Mesenchymal stem cell (in vitro differentiated cells and primary cell): ENCODE measurements at regions not wholly inside any gene's neighbourhood (a gene's known extent, or its start where the extent isn't known, plus 50 kb on each side); places are given as distances from the start of the nearest gene placed in this dataset.

Experiments
- DNase-seq: peaks from one replicate; pipeline ENCODE4 v3.0.0-alpha.2; 2013
- H2AFZ ChIP-seq: one replicate; pipeline ENCODE4 v1.6.1; 2013; ENCODE audit warnings: low read depth, mild to moderate bottlenecking, control low read depth, inconsistent platforms, low read length, moderate library complexity
- H2AK5ac ChIP-seq: 2 replicates; pipeline ENCODE4 v1.6.1; 2013; ENCODE audit warnings: low read length, moderate library complexity, mild to moderate bottlenecking, inconsistent platforms; ENCODE audit not compliant: severe bottlenecking
- H2BK120ac ChIP-seq: one replicate; pipeline ENCODE4 v1.6.1; 2013; ENCODE audit warnings: low read depth, mild to moderate bottlenecking, inconsistent platforms, low read length, moderate library complexity
- H2BK12ac ChIP-seq, 2 experiments: one replicate each; pipeline ENCODE4 v1.6.1; 2013; ENCODE audit warnings: inconsistent platforms in 2 of 2, low read length in 2 of 2, mild to moderate bottlenecking in 2 of 2, moderate library complexity in 2 of 2, control low read depth in 1 of 2
- H2BK15ac ChIP-seq: one replicate; pipeline ENCODE4 v1.6.1; 2013; ENCODE audit warnings: mild to moderate bottlenecking, low read depth, inconsistent platforms; ENCODE audit not compliant: poor library complexity, severe bottlenecking
- H2BK5ac ChIP-seq: 2 replicates; pipeline ENCODE4 v1.6.1; 2013; ENCODE audit warnings: low read depth, mild to moderate bottlenecking, low read length, control low read depth, inconsistent platforms; ENCODE audit not compliant: poor library complexity, severe bottlenecking
- H3K14ac ChIP-seq, 2 experiments: one replicate each; pipeline ENCODE4 v1.6.1; 2013; ENCODE audit warnings: inconsistent platforms in 2 of 2, low read length in 2 of 2, control low read depth in 1 of 2, mild to moderate bottlenecking in 1 of 2, moderate library complexity in 1 of 2
- H3K18ac ChIP-seq, 2 experiments: one replicate each; pipeline ENCODE4 v1.6.1; 2013; ENCODE audit warnings: inconsistent platforms in 2 of 2, low read length in 2 of 2, control low read depth in 1 of 2, low read depth in 1 of 2, mild to moderate bottlenecking in 1 of 2
- H3K23ac ChIP-seq, 2 experiments: one replicate each; pipeline ENCODE4 v1.6.1; 2013; ENCODE audit warnings: inconsistent platforms in 2 of 2, low read length in 2 of 2, mild to moderate bottlenecking in 2 of 2, moderate library complexity in 2 of 2, control low read depth in 1 of 2
- H3K27ac ChIP-seq: 2 replicates; pipeline ENCODE4 v1.5.1; 2013; ENCODE audit warnings: mild to moderate bottlenecking, moderate library complexity, low read length, control low read depth, inconsistent platforms; ENCODE audit not compliant: poor library complexity, severe bottlenecking
- H3K27me3 ChIP-seq, 2 experiments: 2 replicates each; pipeline versions ENCODE4 v1.6.1 to v1.7.0; 2013; ENCODE audit warnings: low read length in 2 of 2, mild to moderate bottlenecking in 2 of 2, moderate library complexity in 2 of 2, control low read depth in 1 of 2, inconsistent platforms in 1 of 2; ENCODE audit not compliant: control insufficient read depth in 1 of 2, insufficient read depth in 1 of 2
- H3K36me3 ChIP-seq, 2 experiments: 2 replicates each; pipeline versions ENCODE4 v1.6.1 to v1.7.0; 2013; ENCODE audit warnings: low read length in 2 of 2, control low read depth in 1 of 2, inconsistent platforms in 1 of 2, low read depth in 1 of 2, mild to moderate bottlenecking in 1 of 2; ENCODE audit not compliant: insufficient read depth in 2 of 2, control insufficient read depth in 1 of 2
- H3K4ac ChIP-seq, 2 experiments: one replicate each; pipeline ENCODE4 v1.6.1; 2013; ENCODE audit warnings: inconsistent platforms in 2 of 2, low read length in 2 of 2, mild to moderate bottlenecking in 2 of 2, moderate library complexity in 2 of 2, control low read depth in 1 of 2, low read depth in 1 of 2
- H3K4me1 ChIP-seq: 2 replicates; pipeline ENCODE4 v1.6.1; 2013; ENCODE audit warnings: low read depth, low read length, control low read depth; ENCODE audit not compliant: control insufficient read depth, insufficient read depth
- H3K4me2 ChIP-seq: 2 replicates; pipeline ENCODE4 v1.6.1; 2013; ENCODE audit warnings: low read length, mild to moderate bottlenecking, inconsistent platforms; ENCODE audit not compliant: poor library complexity, severe bottlenecking
- H3K4me3 ChIP-seq, 2 experiments: 2 replicates each; pipeline versions ENCODE4 v1.5.1 to v1.7.0; 2013; ENCODE audit warnings: low read length in 2 of 2, mild to moderate bottlenecking in 2 of 2, control low read depth in 1 of 2, low read depth in 1 of 2; ENCODE audit not compliant: insufficient read depth in 1 of 2
- H3K79me1 ChIP-seq: replicated peaks from 2 replicates; pipeline ENCODE4 v1.6.1; 2013; ENCODE audit warnings: mild to moderate bottlenecking, control low read depth, low read length, inconsistent platforms; ENCODE audit not compliant: poor library complexity, severe bottlenecking
- H3K9ac ChIP-seq: 2 replicates; pipeline ENCODE4 v1.7.0; 2013; ENCODE audit warnings: mild to moderate bottlenecking, low read length, moderate library complexity
- H3K9me3 ChIP-seq: 2 replicates; pipeline ENCODE4 v1.7.0; 2013; ENCODE audit warnings: mild to moderate bottlenecking, low read length; ENCODE audit not compliant: control insufficient read depth
- H4K8ac ChIP-seq: one replicate; pipeline ENCODE4 v1.6.1; 2013; ENCODE audit warnings: inconsistent platforms, mild to moderate bottlenecking, low read length, moderate library complexity
- H4K91ac ChIP-seq: one replicate; pipeline ENCODE4 v1.6.1; 2013; ENCODE audit warnings: mild to moderate bottlenecking, low read length, inconsistent platforms
- WGBS: methylation state at CpG from one replicate; pipeline ENCODE4 v1.1.7; 2013; ENCODE audit warnings: mixed read lengths; 5-methylcytosine and 5-hydroxymethylcytosine counted together

DNA sequence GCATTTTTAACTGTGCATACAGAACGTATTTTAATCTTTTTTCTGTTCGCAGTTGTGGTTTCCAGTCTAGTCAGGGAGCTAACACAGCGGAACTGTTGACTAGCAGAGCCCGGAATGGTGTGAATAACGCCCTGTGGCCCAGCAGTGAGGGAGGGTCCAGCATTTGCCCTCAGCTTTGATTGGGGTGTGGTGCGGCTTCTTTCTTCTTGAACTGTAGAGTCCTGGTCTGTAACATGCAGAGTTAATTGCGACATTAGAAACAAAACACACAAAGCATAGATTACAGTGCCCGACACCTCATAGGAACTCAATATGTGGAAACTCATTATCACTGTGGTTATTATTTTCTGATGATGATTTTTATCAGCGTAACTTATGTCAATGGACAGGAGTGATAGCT, 253.6 kb downstream of the SOX11 start:
- Histone ChIP-seq H3K9ac (no peak overlapping the region), H3K27ac (no peak overlapping the region), H3K18ac (no peak overlapping the region), H3K79me1 (no peaks in the 10 kb centered on the region), H2AK5ac (no peak overlapping the region), H2AFZ (no peak overlapping the region), H3K14ac (no peak overlapping the region), H3K23ac (no peak overlapping the region), H4K8ac (no peak overlapping the region), H2BK120ac (no peak overlapping the region), H2BK5ac (no peak overlapping the region), H3K4me2 (no peak overlapping the region), H3K4me3 (no peak overlapping the region), H3K27me3 (no peaks in the 10 kb centered on the region), H2BK15ac (no peak overlapping the region), H3K4me1 (no peaks in the 10 kb centered on the region), H3K9me3 (peaks cover 4% of the 10 kb centered on the region), H3K4ac (no peak overlapping the region), H4K91ac (no peak overlapping the region), H2BK12ac (no peak overlapping the region), H3K36me3 (no peaks in the 10 kb centered on the region)
- DNase-seq, result no peak
- WGBS, result 71% methylated on average over 6 of the region's 9 CpGs

DNA sequence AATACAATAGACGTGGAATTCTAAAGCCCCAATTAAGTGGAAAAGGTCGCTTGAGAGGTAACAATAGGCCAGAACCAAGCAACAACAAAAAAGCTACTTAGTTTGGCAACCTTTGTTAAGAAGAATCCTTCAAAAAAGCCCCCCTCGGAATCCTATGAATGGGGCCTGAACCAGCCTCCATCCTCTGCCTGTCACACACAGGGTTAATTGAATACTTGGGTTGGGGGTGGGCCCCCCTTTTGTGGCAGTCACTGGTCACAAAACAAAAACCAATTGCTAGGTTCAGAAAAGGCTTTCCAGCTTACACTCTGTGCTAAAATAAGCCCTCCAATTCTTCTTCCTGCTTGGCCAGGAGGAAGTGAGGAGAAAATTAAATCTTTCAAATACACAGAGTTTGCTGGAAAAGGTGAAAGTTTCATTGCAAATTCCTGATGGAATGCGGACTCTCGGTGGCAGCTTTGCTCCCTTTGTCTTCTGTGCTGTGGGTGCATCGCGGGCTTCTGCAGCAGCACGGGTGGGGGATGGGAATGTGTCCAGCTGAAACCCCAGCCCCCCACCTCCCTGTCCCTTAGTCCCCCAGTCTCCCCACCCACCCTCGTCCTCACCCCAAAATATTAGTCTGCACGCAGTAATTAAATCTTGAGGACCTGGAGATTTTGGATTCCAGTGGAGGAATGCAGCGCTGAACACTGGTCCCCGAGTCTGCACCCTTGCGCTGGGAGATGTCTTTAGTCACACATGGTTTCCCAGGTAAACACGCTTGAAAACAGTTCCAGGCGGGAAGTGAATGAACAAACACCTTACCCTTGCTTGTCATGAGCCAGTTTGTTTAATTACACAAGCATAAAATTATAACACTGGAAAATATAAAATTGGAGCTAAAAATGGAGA, 254.3 kb downstream of the SOX11 start:
- H3K14ac ChIP-seq, result no peak overlapping the region
- no peaks in the 10 kb centered on the region for H3K36me3 ChIP-seq
- 70% methylated on average over 9 of the region's 15 CpGs for WGBS
- H2AFZ ChIP-seq, result no peak overlapping the region
- H3K4ac ChIP-seq, result no peak overlapping the region
- no peak overlapping the region for H4K8ac ChIP-seq
- H3K27me3 ChIP-seq, result no peaks in the 10 kb centered on the region
- no peaks in the 10 kb centered on the region for H3K4me1 ChIP-seq
- H3K23ac ChIP-seq, result no peak overlapping the region
- no peak overlapping the region for H3K27ac ChIP-seq
- no peak overlapping the region for H2BK15ac ChIP-seq
- no peak overlapping the region for H3K18ac ChIP-seq
- H4K91ac ChIP-seq, result no peak overlapping the region
- peaks cover 4% of the 10 kb centered on the region for H3K9me3 ChIP-seq
- no peak overlapping the region for H2BK120ac ChIP-seq
- H2AK5ac ChIP-seq, result no peak overlapping the region
- H3K4me3 ChIP-seq, result no peak overlapping the region
- H2BK12ac ChIP-seq, result no peak overlapping the region
- no peak overlapping the region for H2BK5ac ChIP-seq
- no peak for DNase-seq
- no peak overlapping the region for H3K4me2 ChIP-seq
- no peak overlapping the region for H3K9ac ChIP-seq
- no peaks in the 10 kb centered on the region for H3K79me1 ChIP-seq

DNA sequence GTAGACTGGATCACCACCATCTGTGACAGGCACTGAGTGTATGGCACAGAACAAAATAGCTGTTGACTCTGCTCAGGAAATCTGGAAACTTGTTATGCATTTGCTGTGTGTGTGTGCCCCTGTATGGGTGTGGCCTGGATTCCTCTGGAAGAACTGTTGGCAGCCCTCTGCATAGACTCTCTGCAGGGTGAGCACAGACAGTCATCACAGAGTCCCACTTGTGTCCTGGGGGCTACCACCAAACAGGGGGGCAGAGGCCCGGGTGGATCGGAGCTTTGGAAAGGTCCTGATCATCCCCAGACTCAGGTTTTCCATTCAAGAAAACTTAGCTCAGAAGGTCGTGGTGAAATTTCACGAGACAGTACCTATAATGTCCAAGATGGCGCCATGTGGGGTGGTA, 258.6 kb downstream of the SOX11 start:
- H2AFZ ChIP-seq, result no peak overlapping the region
- H2BK15ac ChIP-seq, result no peak overlapping the region
- no peak overlapping the region for H4K91ac ChIP-seq
- H3K4me3 ChIP-seq, result no peak overlapping the region
- H2BK5ac ChIP-seq, result no peak overlapping the region
- WGBS, result 81% methylated on average over 3 of the region's 5 CpGs
- H2BK120ac ChIP-seq, result no peak overlapping the region
- H4K8ac ChIP-seq, result no peak overlapping the region
- no peaks in the 10 kb centered on the region for H3K4me1 ChIP-seq
- H3K36me3 ChIP-seq, result no peaks in the 10 kb centered on the region
- H3K27ac ChIP-seq, result no peak overlapping the region
- no peaks in the 10 kb centered on the region for H3K79me1 ChIP-seq
- no peaks in the 10 kb centered on the region for H3K27me3 ChIP-seq
- no peak overlapping the region for H2BK12ac ChIP-seq
- H2AK5ac ChIP-seq, result no peak overlapping the region
- peaks cover 4% of the 10 kb centered on the region for H3K9me3 ChIP-seq
- H3K18ac ChIP-seq, result no peak overlapping the region
- H3K14ac ChIP-seq, result no peak overlapping the region
- no peak overlapping the region for H3K9ac ChIP-seq
- no peak overlapping the region for H3K4ac ChIP-seq
- DNase-seq, result no peak
- no peak overlapping the region for H3K4me2 ChIP-seq
- no peak overlapping the region for H3K23ac ChIP-seq

DNA sequence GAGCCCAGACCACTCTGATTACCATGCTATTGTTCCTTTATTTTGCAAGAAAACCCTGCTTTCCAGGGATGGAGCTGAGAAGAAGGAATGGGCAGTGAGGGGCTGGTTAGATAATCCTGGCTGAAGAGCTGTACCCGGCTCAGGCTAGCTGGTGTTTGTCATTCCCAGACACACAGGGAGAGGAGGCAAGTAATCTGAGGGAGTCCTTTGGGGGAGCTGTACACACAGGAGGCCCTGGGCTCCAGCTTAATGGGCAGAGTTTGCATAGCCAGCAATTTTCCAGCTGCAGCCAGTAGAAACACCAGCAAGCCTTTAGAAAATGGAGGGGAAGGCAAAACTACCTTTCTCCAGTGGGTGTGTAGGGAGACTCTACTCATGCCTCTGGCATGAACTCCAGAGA, 259.3 kb downstream of the SOX11 start:
- 89% methylated on average over 1 of the region's 1 CpG for WGBS
- peaks cover 4% of the 10 kb centered on the region for H3K9me3 ChIP-seq
- H3K4me1 ChIP-seq, result no peaks in the 10 kb centered on the region
- no peak overlapping the region for H2AK5ac ChIP-seq
- no peak overlapping the region for H3K14ac ChIP-seq
- H2BK15ac ChIP-seq, result no peak overlapping the region
- no peak overlapping the region for H2AFZ ChIP-seq
- no peak overlapping the region for H2BK12ac ChIP-seq
- H3K27me3 ChIP-seq, result no peaks in the 10 kb centered on the region
- no peaks in the 10 kb centered on the region for H3K36me3 ChIP-seq
- H2BK120ac ChIP-seq, result no peak overlapping the region
- H3K23ac ChIP-seq, result no peak overlapping the region
- no peak overlapping the region for H3K27ac ChIP-seq
- no peak overlapping the region for H4K91ac ChIP-seq
- no peak overlapping the region for H2BK5ac ChIP-seq
- DNase-seq, result no peak
- no peak overlapping the region for H3K18ac ChIP-seq
- H3K9ac ChIP-seq, result no peak overlapping the region
- no peak overlapping the region for H4K8ac ChIP-seq
- no peak overlapping the region for H3K4me2 ChIP-seq
- no peak overlapping the region for H3K4me3 ChIP-seq
- H3K79me1 ChIP-seq, result no peaks in the 10 kb centered on the region
- no peak overlapping the region for H3K4ac ChIP-seq
